Activated B cell treated with CpG ODN at 0.5 μM for 24 hours (primary cell): ENCODE measurements at regions not wholly inside any gene's neighbourhood (a gene's known extent, or its start where the extent isn't known, plus 50 kb on each side); places are given as distances from the start of the nearest gene placed in this dataset.

Experiments
- ATAC-seq: fragments of 200-7000 bp; cut with Tn5 transposase; one replicate; pipeline ENCODE4 v1.10.0; 2021; ENCODE audit warnings: low read depth, mild to moderate bottlenecking, moderate library complexity
- CTCF ChIA-PET: fragments of 350-600 bp; sonication (Branson Sonifier 250); formaldehyde crosslinking; loops from one replicate; lab custom pipeline; 2021; ENCODE audit warnings: antibody characterized with exemption; lab: Charles Lee
- POLR2A ChIA-PET: fragments of 350-600 bp; sonication (Branson Sonifier 250); formaldehyde crosslinking; loops from one replicate; lab custom pipeline; 2021; ENCODE audit warnings: antibody characterized with exemption; lab: Charles Lee
- DNase-seq: peaks from one replicate; pipeline ENCODE4 v3.0.0; 2022
- H3K27ac Mint-ChIP-seq: one replicate; pipeline ENCODE4 v1.8.0; 2020; ENCODE audit warnings: mixed read lengths
- H3K27me3 Mint-ChIP-seq: one replicate; pipeline ENCODE4 v1.8.0; 2021; ENCODE audit warnings: mixed read lengths
- H3K36me3 Mint-ChIP-seq: one replicate; pipeline ENCODE4 v1.8.0; 2021; ENCODE audit warnings: low read depth, mixed read lengths
- H3K4me1 Mint-ChIP-seq: one replicate; pipeline ENCODE4 v1.8.0; 2021; ENCODE audit warnings: mixed read lengths
- H3K4me3 Mint-ChIP-seq: one replicate; pipeline ENCODE4 v1.8.0; 2020; ENCODE audit warnings: mild to moderate bottlenecking, mixed read lengths
- H3K9me3 Mint-ChIP-seq: one replicate; pipeline ENCODE4 v1.8.0; 2020; ENCODE audit warnings: mixed read lengths
- CTCF ChIP-seq: fragments of 200-600 bp; IDR thresholded peaks from one replicate; pipeline ENCODE4 v1.8.0; 2022; ENCODE audit warnings: antibody characterized with exemption, mild to moderate bottlenecking
- intact Hi-C: fragments of 100-400 bp; cut with micrococcal nuclease; formaldehyde crosslinking; loops from one replicate; pipeline ENCODE4 v1.15.1; 2024

- Mint-ChIP-seq H3K27ac (no peak overlapping the region), H3K4me1 (no peaks in the 10 kb centered on the region), H3K4me3 (no peak overlapping the region), H3K9me3 (no peaks in the 10 kb centered on the region), H3K27me3 (peaks cover 35% of the 10 kb centered on the region), H3K36me3 (no peaks in the 10 kb centered on the region)
- DNase-seq (no peak), ATAC-seq (no peak)
- ChIA-PET CTCF (no interaction called here), POLR2A (no interaction called here)
- no peak for TF ChIP-seq CTCF
- intact Hi-C loops = no loop called here
Observed at GRCh38 chr9:126108240-126108639, 218.4 kb upstream of the MVB12B start.

GRCh38 chr9:126109575-126109974 is 217.1 kb upstream of the MVB12B start:
- peaks cover 39% of the 10 kb centered on the region for H3K27me3 Mint-ChIP-seq
- H3K9me3 Mint-ChIP-seq = no peaks in the 10 kb centered on the region
- CTCF ChIA-PET = no interaction called here
- DNase-seq (no peak), ATAC-seq (no peak)
- no peaks in the 10 kb centered on the region for H3K36me3 Mint-ChIP-seq
- no peak overlapping the region for H3K27ac Mint-ChIP-seq
- intact Hi-C loops = no loop called here
- no peak for TF ChIP-seq CTCF
- POLR2A ChIA-PET = no interaction called here
- H3K4me3 Mint-ChIP-seq = no peak overlapping the region
- H3K4me1 Mint-ChIP-seq = no peaks in the 10 kb centered on the region

GRCh38 chr9:126111556-126111955 is 215.1 kb upstream of the MVB12B start:
- no peaks in the 10 kb centered on the region for H3K36me3 Mint-ChIP-seq
- no peak for TF ChIP-seq CTCF
- H3K4me1 Mint-ChIP-seq = no peaks in the 10 kb centered on the region
- POLR2A ChIA-PET = no interaction called here
- H3K27ac Mint-ChIP-seq = no peak overlapping the region
- intact Hi-C loops = no loop called here
- no peak overlapping the region for H3K4me3 Mint-ChIP-seq
- H3K9me3 Mint-ChIP-seq = no peaks in the 10 kb centered on the region
- no peak for DNase-seq
- no peak for ATAC-seq
- CTCF ChIA-PET = no interaction called here
- H3K27me3 Mint-ChIP-seq = peaks cover 34% of the 10 kb centered on the region

- Mint-ChIP-seq H3K27ac (no peak overlapping the region), H3K36me3 (no peaks in the 10 kb centered on the region), H3K9me3 (no peaks in the 10 kb centered on the region), H3K27me3 (peaks cover 32% of the 10 kb centered on the region), H3K4me1 (no peaks in the 10 kb centered on the region), H3K4me3 (no peak overlapping the region)
- POLR2A ChIA-PET = interaction anchor here (0.5 kb wide), 1 partner anchor 63 kb away, joined by 3 read pairs; no protein-coding TSS in a partner anchor
- DNase-seq (no peak), ATAC-seq (no peak)
- CTCF ChIA-PET = no interaction called here
- intact Hi-C loops = no loop called here
- TF ChIP-seq CTCF = no peak
Observed at GRCh38 chr9:126112135-126112720, 214.4 kb upstream of the MVB12B start.

- Mint-ChIP-seq H3K9me3 (no peaks in the 10 kb centered on the region), H3K4me1 (no peaks in the 10 kb centered on the region), H3K36me3 (no peaks in the 10 kb centered on the region), H3K27ac (no peak overlapping the region), H3K4me3 (no peak overlapping the region), H3K27me3 (peaks cover 25% of the 10 kb centered on the region)
- ATAC-seq (no peak), DNase-seq (no peak)
- intact Hi-C loops = no loop called here
- ChIA-PET POLR2A (interaction anchor here (0.5 kb wide), 1 partner anchor 64 kb away, joined by 3 read pairs; no protein-coding TSS in a partner anchor), CTCF (no interaction called here)
- TF ChIP-seq CTCF = no peak
Observed at GRCh38 chr9:126113176-126113575, 213.5 kb upstream of the MVB12B start.
